K562 (cell line): ENCODE measurements at regions not wholly inside any gene's neighbourhood (a gene's known extent, or its start where the extent isn't known, plus 50 kb on each side); places are given as distances from the start of the nearest gene placed in this dataset.

Experiments
- CHD4 ChIP-seq: fragments of 200-600 bp; sonication (generic); IDR thresholded peaks from 3 replicates; pipeline ENCODE4 v1.6.1; 2012; ENCODE audit warnings: low read depth, mild to moderate bottlenecking, mixed read lengths, low read length, inconsistent platforms; ENCODE audit not compliant: insufficient read depth, insufficient replicate concordance, poor library complexity, severe bottlenecking
- NFIX ChIP-seq: fragments of 250-450 bp; sonication (Bioruptor Pico); IDR thresholded peaks from 2 replicates; pipeline ENCODE4 v1.4.0; 2020; ENCODE audit warnings: low read depth, mild to moderate bottlenecking, moderate library complexity
- TF ChIP-seq, protein P1 (sequence below): fragments of 450-650 bp; IDR thresholded peaks from 2 replicates; pipeline ENCODE4 v1.6.1; 2016; ENCODE audit warnings: mild to moderate bottlenecking, moderate library complexity
- TF ChIP-seq, protein P2 (sequence below): fragments of 450-650 bp; formaldehyde crosslinking; IDR thresholded peaks from 2 replicates; pipeline ENCODE4 v1.4.0; 2020; ENCODE audit warnings: mild to moderate bottlenecking, moderate library complexity

DNA sequence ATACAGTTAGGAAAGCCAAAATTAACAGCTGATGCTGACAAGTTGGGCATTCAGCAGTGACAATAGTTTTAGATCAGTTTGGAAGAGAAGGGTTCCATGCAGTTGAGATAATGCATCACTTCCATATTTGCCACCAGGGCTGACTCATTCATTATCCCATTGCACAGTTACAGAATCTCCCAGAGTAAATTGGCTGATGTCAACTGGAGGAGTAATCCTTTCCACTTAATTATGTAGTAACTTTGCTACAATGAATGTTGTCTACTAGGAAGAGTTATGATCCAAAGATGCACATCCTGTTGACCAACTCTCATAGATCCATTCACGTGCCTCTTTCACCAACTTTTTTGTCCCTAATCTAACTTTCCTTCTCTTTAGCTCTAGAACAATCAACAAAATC lies 123.3 kb upstream of the LUZP2 start (continued):
- TF ChIP-seq, protein P1, sequence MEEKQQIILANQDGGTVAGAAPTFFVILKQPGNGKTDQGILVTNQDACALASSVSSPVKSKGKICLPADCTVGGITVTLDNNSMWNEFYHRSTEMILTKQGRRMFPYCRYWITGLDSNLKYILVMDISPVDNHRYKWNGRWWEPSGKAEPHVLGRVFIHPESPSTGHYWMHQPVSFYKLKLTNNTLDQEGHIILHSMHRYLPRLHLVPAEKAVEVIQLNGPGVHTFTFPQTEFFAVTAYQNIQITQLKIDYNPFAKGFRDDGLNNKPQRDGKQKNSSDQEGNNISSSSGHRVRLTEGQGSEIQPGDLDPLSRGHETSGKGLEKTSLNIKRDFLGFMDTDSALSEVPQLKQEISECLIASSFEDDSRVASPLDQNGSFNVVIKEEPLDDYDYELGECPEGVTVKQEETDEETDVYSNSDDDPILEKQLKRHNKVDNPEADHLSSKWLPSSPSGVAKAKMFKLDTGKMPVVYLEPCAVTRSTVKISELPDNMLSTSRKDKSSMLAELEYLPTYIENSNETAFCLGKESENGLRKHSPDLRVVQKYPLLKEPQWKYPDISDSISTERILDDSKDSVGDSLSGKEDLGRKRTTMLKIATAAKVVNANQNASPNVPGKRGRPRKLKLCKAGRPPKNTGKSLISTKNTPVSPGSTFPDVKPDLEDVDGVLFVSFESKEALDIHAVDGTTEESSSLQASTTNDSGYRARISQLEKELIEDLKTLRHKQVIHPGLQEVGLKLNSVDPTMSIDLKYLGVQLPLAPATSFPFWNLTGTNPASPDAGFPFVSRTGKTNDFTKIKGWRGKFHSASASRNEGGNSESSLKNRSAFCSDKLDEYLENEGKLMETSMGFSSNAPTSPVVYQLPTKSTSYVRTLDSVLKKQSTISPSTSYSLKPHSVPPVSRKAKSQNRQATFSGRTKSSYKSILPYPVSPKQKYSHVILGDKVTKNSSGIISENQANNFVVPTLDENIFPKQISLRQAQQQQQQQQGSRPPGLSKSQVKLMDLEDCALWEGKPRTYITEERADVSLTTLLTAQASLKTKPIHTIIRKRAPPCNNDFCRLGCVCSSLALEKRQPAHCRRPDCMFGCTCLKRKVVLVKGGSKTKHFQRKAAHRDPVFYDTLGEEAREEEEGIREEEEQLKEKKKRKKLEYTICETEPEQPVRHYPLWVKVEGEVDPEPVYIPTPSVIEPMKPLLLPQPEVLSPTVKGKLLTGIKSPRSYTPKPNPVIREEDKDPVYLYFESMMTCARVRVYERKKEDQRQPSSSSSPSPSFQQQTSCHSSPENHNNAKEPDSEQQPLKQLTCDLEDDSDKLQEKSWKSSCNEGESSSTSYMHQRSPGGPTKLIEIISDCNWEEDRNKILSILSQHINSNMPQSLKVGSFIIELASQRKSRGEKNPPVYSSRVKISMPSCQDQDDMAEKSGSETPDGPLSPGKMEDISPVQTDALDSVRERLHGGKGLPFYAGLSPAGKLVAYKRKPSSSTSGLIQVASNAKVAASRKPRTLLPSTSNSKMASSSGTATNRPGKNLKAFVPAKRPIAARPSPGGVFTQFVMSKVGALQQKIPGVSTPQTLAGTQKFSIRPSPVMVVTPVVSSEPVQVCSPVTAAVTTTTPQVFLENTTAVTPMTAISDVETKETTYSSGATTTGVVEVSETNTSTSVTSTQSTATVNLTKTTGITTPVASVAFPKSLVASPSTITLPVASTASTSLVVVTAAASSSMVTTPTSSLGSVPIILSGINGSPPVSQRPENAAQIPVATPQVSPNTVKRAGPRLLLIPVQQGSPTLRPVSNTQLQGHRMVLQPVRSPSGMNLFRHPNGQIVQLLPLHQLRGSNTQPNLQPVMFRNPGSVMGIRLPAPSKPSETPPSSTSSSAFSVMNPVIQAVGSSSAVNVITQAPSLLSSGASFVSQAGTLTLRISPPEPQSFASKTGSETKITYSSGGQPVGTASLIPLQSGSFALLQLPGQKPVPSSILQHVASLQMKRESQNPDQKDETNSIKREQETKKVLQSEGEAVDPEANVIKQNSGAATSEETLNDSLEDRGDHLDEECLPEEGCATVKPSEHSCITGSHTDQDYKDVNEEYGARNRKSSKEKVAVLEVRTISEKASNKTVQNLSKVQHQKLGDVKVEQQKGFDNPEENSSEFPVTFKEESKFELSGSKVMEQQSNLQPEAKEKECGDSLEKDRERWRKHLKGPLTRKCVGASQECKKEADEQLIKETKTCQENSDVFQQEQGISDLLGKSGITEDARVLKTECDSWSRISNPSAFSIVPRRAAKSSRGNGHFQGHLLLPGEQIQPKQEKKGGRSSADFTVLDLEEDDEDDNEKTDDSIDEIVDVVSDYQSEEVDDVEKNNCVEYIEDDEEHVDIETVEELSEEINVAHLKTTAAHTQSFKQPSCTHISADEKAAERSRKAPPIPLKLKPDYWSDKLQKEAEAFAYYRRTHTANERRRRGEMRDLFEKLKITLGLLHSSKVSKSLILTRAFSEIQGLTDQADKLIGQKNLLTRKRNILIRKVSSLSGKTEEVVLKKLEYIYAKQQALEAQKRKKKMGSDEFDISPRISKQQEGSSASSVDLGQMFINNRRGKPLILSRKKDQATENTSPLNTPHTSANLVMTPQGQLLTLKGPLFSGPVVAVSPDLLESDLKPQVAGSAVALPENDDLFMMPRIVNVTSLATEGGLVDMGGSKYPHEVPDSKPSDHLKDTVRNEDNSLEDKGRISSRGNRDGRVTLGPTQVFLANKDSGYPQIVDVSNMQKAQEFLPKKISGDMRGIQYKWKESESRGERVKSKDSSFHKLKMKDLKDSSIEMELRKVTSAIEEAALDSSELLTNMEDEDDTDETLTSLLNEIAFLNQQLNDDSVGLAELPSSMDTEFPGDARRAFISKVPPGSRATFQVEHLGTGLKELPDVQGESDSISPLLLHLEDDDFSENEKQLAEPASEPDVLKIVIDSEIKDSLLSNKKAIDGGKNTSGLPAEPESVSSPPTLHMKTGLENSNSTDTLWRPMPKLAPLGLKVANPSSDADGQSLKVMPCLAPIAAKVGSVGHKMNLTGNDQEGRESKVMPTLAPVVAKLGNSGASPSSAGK = no peak
- no peak for TF ChIP-seq NFIX (CRISPR knock-in tag)
- TF ChIP-seq, protein P2, sequence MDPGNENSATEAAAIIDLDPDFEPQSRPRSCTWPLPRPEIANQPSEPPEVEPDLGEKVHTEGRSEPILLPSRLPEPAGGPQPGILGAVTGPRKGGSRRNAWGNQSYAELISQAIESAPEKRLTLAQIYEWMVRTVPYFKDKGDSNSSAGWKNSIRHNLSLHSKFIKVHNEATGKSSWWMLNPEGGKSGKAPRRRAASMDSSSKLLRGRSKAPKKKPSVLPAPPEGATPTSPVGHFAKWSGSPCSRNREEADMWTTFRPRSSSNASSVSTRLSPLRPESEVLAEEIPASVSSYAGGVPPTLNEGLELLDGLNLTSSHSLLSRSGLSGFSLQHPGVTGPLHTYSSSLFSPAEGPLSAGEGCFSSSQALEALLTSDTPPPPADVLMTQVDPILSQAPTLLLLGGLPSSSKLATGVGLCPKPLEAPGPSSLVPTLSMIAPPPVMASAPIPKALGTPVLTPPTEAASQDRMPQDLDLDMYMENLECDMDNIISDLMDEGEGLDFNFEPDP (CRISPR knock-in tag) = no peak
- TF ChIP-seq CHD4 = no peak
